ENCODE measurements at regions not wholly inside any gene's neighbourhood (a gene's known extent, or its start where the extent isn't known, plus 50 kb on each side); places are given as distances from the start of the nearest gene placed in this dataset.

- H3K4me3 ChIP-seq (ENCODE audit: low read length in 3 of 3), result no peak overlapping the region
- no peaks in the 10 kb centered on the region for H3K36me3 ChIP-seq (ENCODE audit: control insufficient read depth in 3 of 3, insufficient read depth in 3 of 3, low read length in 3 of 3)
- peak overlapping the region; percentile 10 for H3K27ac ChIP-seq (ENCODE audit: low read depth, low read length)
- H3K9me3 ChIP-seq (ENCODE audit: control insufficient read depth in 3 of 3, low read length in 3 of 3), result no peaks in the 10 kb centered on the region
- peaks cover 4 to 15% (median 8%) of the 10 kb centered on the region in 3 donors for H3K4me1 ChIP-seq (ENCODE audit: control insufficient read depth in 3 of 3, insufficient read depth in 3 of 3, low read length in 3 of 3)
- H3K27me3 ChIP-seq (ENCODE audit: control insufficient read depth in 3 of 3, insufficient read depth in 3 of 3, low read length in 3 of 3), result no peaks in the 10 kb centered on the region
- no peak overlapping the region for H3K9ac ChIP-seq (ENCODE audit: low read depth in 1 of 3, low read length in 3 of 3)
These were observed 82.2 kb downstream of the EPDR1 start for GRCh38 chr7:38002689-38003088.

- H3K36me3 ChIP-seq (ENCODE audit: control insufficient read depth in 3 of 3, insufficient read depth in 3 of 3, low read length in 3 of 3), result no peaks in the 10 kb centered on the region
- H3K9me3 ChIP-seq (ENCODE audit: control insufficient read depth in 3 of 3, low read length in 3 of 3), result peaks cover 0 to 3% (median 3%) of the 10 kb centered on the region in 3 donors
- H3K27ac ChIP-seq (ENCODE audit: low read depth, low read length), result no peak overlapping the region
- H3K9ac ChIP-seq (ENCODE audit: low read depth in 1 of 3, low read length in 3 of 3), result no peak overlapping the region
- H3K4me3 ChIP-seq (ENCODE audit: low read length in 3 of 3), result no peak overlapping the region
- peaks cover 0 to 4% (median 2%) of the 10 kb centered on the region in 3 donors for H3K4me1 ChIP-seq (ENCODE audit: control insufficient read depth in 3 of 3, insufficient read depth in 3 of 3, low read length in 3 of 3)
- H3K27me3 ChIP-seq (ENCODE audit: control insufficient read depth in 3 of 3, insufficient read depth in 3 of 3, low read length in 3 of 3), result no peaks in the 10 kb centered on the region
These were observed 86.1 kb downstream of the EPDR1 start for GRCh38 chr7:38006559-38006958.

GRCh38 chr7:38007096-38007495 lies 86.7 kb downstream of the EPDR1 start:
- no peaks in the 10 kb centered on the region for H3K36me3 ChIP-seq (ENCODE audit: control insufficient read depth in 3 of 3, insufficient read depth in 3 of 3, low read length in 3 of 3)
- H3K4me1 ChIP-seq (ENCODE audit: control insufficient read depth in 3 of 3, insufficient read depth in 3 of 3, low read length in 3 of 3), result peaks cover 0 to 4% (median 2%) of the 10 kb centered on the region in 3 donors
- no peak overlapping the region for H3K27ac ChIP-seq (ENCODE audit: low read depth, low read length)
- H3K4me3 ChIP-seq (ENCODE audit: low read length in 3 of 3), result no peak overlapping the region
- no peaks in the 10 kb centered on the region for H3K27me3 ChIP-seq (ENCODE audit: control insufficient read depth in 3 of 3, insufficient read depth in 3 of 3, low read length in 3 of 3)
- H3K9ac ChIP-seq (ENCODE audit: low read depth in 1 of 3, low read length in 3 of 3), result no peak overlapping the region
- peaks cover 0 to 3% (median 3%) of the 10 kb centered on the region in 3 donors for H3K9me3 ChIP-seq (ENCODE audit: control insufficient read depth in 3 of 3, low read length in 3 of 3)

- peaks cover 0 to 3% (median 3%) of the 10 kb centered on the region in 3 donors for H3K9me3 ChIP-seq (ENCODE audit: control insufficient read depth in 3 of 3, low read length in 3 of 3)
- H3K36me3 ChIP-seq (ENCODE audit: control insufficient read depth in 3 of 3, insufficient read depth in 3 of 3, low read length in 3 of 3), result no peaks in the 10 kb centered on the region
- H3K4me1 ChIP-seq (ENCODE audit: control insufficient read depth in 3 of 3, insufficient read depth in 3 of 3, low read length in 3 of 3), result no peaks in the 10 kb centered on the region
- H3K27me3 ChIP-seq (ENCODE audit: control insufficient read depth in 3 of 3, insufficient read depth in 3 of 3, low read length in 3 of 3), result no peaks in the 10 kb centered on the region
- no peak overlapping the region for H3K27ac ChIP-seq (ENCODE audit: low read depth, low read length)
- H3K9ac ChIP-seq (ENCODE audit: low read depth in 1 of 3, low read length in 3 of 3), result no peak overlapping the region
- H3K4me3 ChIP-seq (ENCODE audit: low read length in 3 of 3), result no peak overlapping the region
These were observed 92.8 kb downstream of the EPDR1 start for GRCh38 chr7:38013246-38013645.

- H3K27ac ChIP-seq (ENCODE audit: low read depth, low read length), result no peak overlapping the region
- H3K9ac ChIP-seq (ENCODE audit: low read depth in 1 of 3, low read length in 3 of 3), result no peak overlapping the region
- no peak overlapping the region for H3K4me3 ChIP-seq (ENCODE audit: low read length in 3 of 3)
- H3K9me3 ChIP-seq (ENCODE audit: control insufficient read depth in 3 of 3, low read length in 3 of 3), result no peaks in the 10 kb centered on the region
- no peaks in the 10 kb centered on the region for H3K4me1 ChIP-seq (ENCODE audit: control insufficient read depth in 3 of 3, insufficient read depth in 3 of 3, low read length in 3 of 3)
- H3K36me3 ChIP-seq (ENCODE audit: control insufficient read depth in 3 of 3, insufficient read depth in 3 of 3, low read length in 3 of 3), result no peaks in the 10 kb centered on the region
- no peaks in the 10 kb centered on the region for H3K27me3 ChIP-seq (ENCODE audit: control insufficient read depth in 3 of 3, insufficient read depth in 3 of 3, low read length in 3 of 3)
These were observed 96.1 kb downstream of the EPDR1 start for GRCh38 chr7:38016567-38016966.

- Histone ChIP-seq H3K4me3 (ENCODE audit: low read length in 3 of 3) (no peak overlapping the region), H3K9me3 (ENCODE audit: control insufficient read depth in 3 of 3, low read length in 3 of 3) (no peaks in the 10 kb centered on the region), H3K27ac (ENCODE audit: low read depth, low read length) (no peak overlapping the region), H3K36me3 (ENCODE audit: control insufficient read depth in 3 of 3, insufficient read depth in 3 of 3, low read length in 3 of 3) (no peaks in the 10 kb centered on the region), H3K9ac (ENCODE audit: low read depth in 1 of 3, low read length in 3 of 3) (no peak overlapping the region), H3K27me3 (ENCODE audit: control insufficient read depth in 3 of 3, insufficient read depth in 3 of 3, low read length in 3 of 3) (no peaks in the 10 kb centered on the region), H3K4me1 (ENCODE audit: control insufficient read depth in 3 of 3, insufficient read depth in 3 of 3, low read length in 3 of 3) (no peaks in the 10 kb centered on the region)
These were observed 96.9 kb downstream of the EPDR1 start for GRCh38 chr7:38017320-38017719.

GRCh38 chr7:38020121-38020785 lies 99.8 kb downstream of the EPDR1 start:
- Histone ChIP-seq H3K27me3 (ENCODE audit: control insufficient read depth in 3 of 3, insufficient read depth in 3 of 3, low read length in 3 of 3) (no peaks in the 10 kb centered on the region), H3K27ac (ENCODE audit: low read depth, low read length) (no peak overlapping the region), H3K9ac (ENCODE audit: low read depth in 1 of 3, low read length in 3 of 3) (no peak overlapping the region), H3K36me3 (ENCODE audit: control insufficient read depth in 3 of 3, insufficient read depth in 3 of 3, low read length in 3 of 3) (no peaks in the 10 kb centered on the region), H3K4me3 (ENCODE audit: low read length in 3 of 3) (no peak overlapping the region), H3K4me1 (ENCODE audit: control insufficient read depth in 3 of 3, insufficient read depth in 3 of 3, low read length in 3 of 3) (no peaks in the 10 kb centered on the region), H3K9me3 (ENCODE audit: control insufficient read depth in 3 of 3, low read length in 3 of 3) (no peaks in the 10 kb centered on the region)

- H3K9ac ChIP-seq (ENCODE audit: low read depth in 1 of 3, low read length in 3 of 3), result no peak overlapping the region
- H3K9me3 ChIP-seq (ENCODE audit: control insufficient read depth in 3 of 3, low read length in 3 of 3), result no peaks in the 10 kb centered on the region
- no peaks in the 10 kb centered on the region for H3K4me1 ChIP-seq (ENCODE audit: control insufficient read depth in 3 of 3, insufficient read depth in 3 of 3, low read length in 3 of 3)
- H3K27me3 ChIP-seq (ENCODE audit: control insufficient read depth in 3 of 3, insufficient read depth in 3 of 3, low read length in 3 of 3), result no peaks in the 10 kb centered on the region
- no peaks in the 10 kb centered on the region for H3K36me3 ChIP-seq (ENCODE audit: control insufficient read depth in 3 of 3, insufficient read depth in 3 of 3, low read length in 3 of 3)
- H3K27ac ChIP-seq (ENCODE audit: low read depth, low read length), result no peak overlapping the region
- H3K4me3 ChIP-seq (ENCODE audit: low read length in 3 of 3), result no peak overlapping the region
These were observed 101.5 kb downstream of the EPDR1 start for GRCh38 chr7:38021892-38022291.

GRCh38 chr7:38025815-38026214 lies 105.4 kb downstream of the EPDR1 start:
- Histone ChIP-seq H3K27ac (ENCODE audit: low read depth, low read length) (no peak overlapping the region), H3K27me3 (ENCODE audit: control insufficient read depth in 3 of 3, insufficient read depth in 3 of 3, low read length in 3 of 3) (no peaks in the 10 kb centered on the region), H3K4me1 (ENCODE audit: control insufficient read depth in 3 of 3, insufficient read depth in 3 of 3, low read length in 3 of 3) (no peaks in the 10 kb centered on the region), H3K36me3 (ENCODE audit: control insufficient read depth in 3 of 3, insufficient read depth in 3 of 3, low read length in 3 of 3) (no peaks in the 10 kb centered on the region), H3K9me3 (ENCODE audit: control insufficient read depth in 3 of 3, low read length in 3 of 3) (no peaks in the 10 kb centered on the region), H3K9ac (ENCODE audit: low read depth in 1 of 3, low read length in 3 of 3) (no peak overlapping the region), H3K4me3 (ENCODE audit: low read length in 3 of 3) (no peak overlapping the region)

GRCh38 chr7:38027884-38028455 lies 107.5 kb downstream of the EPDR1 start:
- Histone ChIP-seq H3K4me3 (ENCODE audit: low read length in 3 of 3) (no peak overlapping the region), H3K36me3 (ENCODE audit: control insufficient read depth in 3 of 3, insufficient read depth in 3 of 3, low read length in 3 of 3) (no peaks in the 10 kb centered on the region), H3K4me1 (ENCODE audit: control insufficient read depth in 3 of 3, insufficient read depth in 3 of 3, low read length in 3 of 3) (no peaks in the 10 kb centered on the region), H3K27ac (ENCODE audit: low read depth, low read length) (no peak overlapping the region), H3K9ac (ENCODE audit: low read depth in 1 of 3, low read length in 3 of 3) (no peak overlapping the region), H3K9me3 (ENCODE audit: control insufficient read depth in 3 of 3, low read length in 3 of 3) (no peaks in the 10 kb centered on the region), H3K27me3 (ENCODE audit: control insufficient read depth in 3 of 3, insufficient read depth in 3 of 3, low read length in 3 of 3) (no peaks in the 10 kb centered on the region)
